K562 (cell line): ENCODE measurements at regions not wholly inside any gene's neighbourhood (a gene's known extent, or its start where the extent isn't known, plus 50 kb on each side); places are given as distances from the start of the nearest gene placed in this dataset.

ENCODE experiments used
- ATAC-seq: fragments of 200-7000 bp; cut with Tn5 transposase; 3 replicates; pipeline ENCODE4 v1.9.1; 2020; ENCODE audit warnings: moderate library complexity
- BruUV-seq: library from RNA; stranded (reverse); fragments of 400-500 nt; replicated peaks from 2 replicates; lab custom pipeline; 2021; lab: Mats Ljungman, UMichigan
- CTCF ChIA-PET: fragments of 300-600 bp; formaldehyde crosslinking; extraction: SDS; loops from one replicate; lab custom pipeline; 2021; ENCODE audit warnings: low intra/inter-chr PET ratio; lab: Yijun Ruan, JAX
- POLR2A ChIA-PET: fragments of 300-600, 350-650 bp; sonication (Branson Sonifier 250); formaldehyde crosslinking; extraction: SDS; loops from one replicate; lab custom pipeline; 2021; ENCODE audit warnings: antibody characterized with exemption, inconsistent platforms; lab: Yijun Ruan, JAX
- DNase-seq, 4 experiments: peaks; one replicate each; pipeline versions ENCODE4 v3.0.0 to v3.0.0-alpha.2; 2011 to 2018; ENCODE audit warnings: low spot score in 3 of 4, mixed read lengths in 3 of 4; ENCODE audit errors: extremely low read depth in 1 of 4
- FAIRE-seq: peaks from 2 replicates; lab custom pipeline; 2011; peaks lifted over from hg19 to GRCh38; lab: Jason Lieb, UNC
- H2AFZ ChIP-seq: 2 replicates; pipeline ENCODE4 v1.6.0; 2011; ENCODE audit warnings: low read depth, low read length, control low read depth, inconsistent platforms
- H3K27ac ChIP-seq: fragments of 200-600 bp; 3 replicates; pipeline ENCODE4 v1.8.0; 2011; ENCODE audit warnings: low read depth, mild to moderate bottlenecking, control low read depth, inconsistent platforms, low read length, moderate library complexity, mixed read lengths; ENCODE audit errors: extremely low read depth
- H3K27me3 ChIP-seq, 2 experiments: fragments of 300-600 bp in 1 of 2; 2 replicates in 1 of 2; 3 replicates in 1 of 2; pipeline versions ENCODE4 v1.6.0 to v1.8.0; 2011; ENCODE audit warnings: inconsistent platforms in 2 of 2, low read length in 2 of 2, mild to moderate bottlenecking in 1 of 2, mixed read lengths in 1 of 2, moderate library complexity in 1 of 2; ENCODE audit not compliant: control insufficient read depth in 2 of 2, insufficient read depth in 2 of 2
- H3K36me3 ChIP-seq: fragments of 300-600 bp; 3 replicates; pipeline ENCODE4 v1.8.0; 2011; ENCODE audit warnings: mild to moderate bottlenecking, low read length, inconsistent platforms; ENCODE audit not compliant: control insufficient read depth, insufficient read depth
- H3K4me1 ChIP-seq, 2 experiments: fragments of 200-600 bp in 1 of 2; replicated peaks in 1 of 2; 2 replicates in 1 of 2; 3 replicates in 1 of 2; pipeline versions ENCODE4 v1.5.1 to v1.8.0; 2011; ENCODE audit warnings: inconsistent platforms in 2 of 2, low read length in 2 of 2, mild to moderate bottlenecking in 1 of 2, mixed read lengths in 1 of 2, moderate library complexity in 1 of 2; ENCODE audit not compliant: control insufficient read depth in 2 of 2, insufficient read depth in 2 of 2
- H3K4me2 ChIP-seq: 2 replicates; pipeline ENCODE4 v1.6.1; 2011; ENCODE audit warnings: low read length, control low read depth, inconsistent platforms, mixed read lengths; ENCODE audit not compliant: insufficient read depth
- H3K4me3 ChIP-seq: fragments of 200-600 bp; sonication (generic), shearing (Covaris generic); 2 replicates; pipeline ENCODE4 v1.5.1; 2016; ENCODE audit warnings: control low read depth, inconsistent platforms
- H3K79me2 ChIP-seq: fragments of 200-600 bp; 3 replicates; pipeline ENCODE4 v1.8.0; 2011; ENCODE audit warnings: low read length, inconsistent platforms; ENCODE audit not compliant: control insufficient read depth, insufficient read depth
- H3K9ac ChIP-seq, 2 experiments: 2 replicates each; pipeline versions ENCODE4 v1.6.0 to v1.6.1; 2011; ENCODE audit warnings: low read depth in 2 of 2, low read length in 2 of 2, control low read depth in 1 of 2, inconsistent platforms in 1 of 2, mild to moderate bottlenecking in 1 of 2, mixed read lengths in 1 of 2; ENCODE audit not compliant: insufficient read depth in 1 of 2
- H3K9me1 ChIP-seq: one replicate; pipeline ENCODE4 v1.6.0; 2011; ENCODE audit warnings: inconsistent platforms, mild to moderate bottlenecking, low read length, moderate library complexity; ENCODE audit not compliant: control insufficient read depth, insufficient read depth
- H3K9me3 ChIP-seq: replicated peaks from 2 replicates; pipeline ENCODE4 v1.5.1; 2011; ENCODE audit warnings: low read depth, low read length, inconsistent platforms; ENCODE audit not compliant: control insufficient read depth, insufficient read depth
- H4K20me1 ChIP-seq: replicated peaks from 2 replicates; pipeline ENCODE4 v1.6.1; 2011; ENCODE audit warnings: low read length, inconsistent platforms, mixed read lengths; ENCODE audit not compliant: control insufficient read depth, insufficient read depth
- CBX2 ChIP-seq: fragments of 200-600 bp; sonication (generic); IDR thresholded peaks from one replicate; pipeline ENCODE4 v1.6.1; 2012; ENCODE audit warnings: mild to moderate bottlenecking, low read length, inconsistent platforms; ENCODE audit not compliant: insufficient read depth, poor library complexity, severe bottlenecking
- CREB1 ChIP-seq, 2 experiments: sonication (generic) in 1 of 2; formaldehyde crosslinking in 1 of 2; IDR thresholded peaks; 2 replicates each; pipeline versions ENCODE4 v1.6.1 to v1.8.0; 2012 to 2022; ENCODE audit warnings: inconsistent platforms in 1 of 2, mild to moderate bottlenecking in 1 of 2, missing genetic modification reagents in 1 of 2, moderate library complexity in 1 of 2
- EGR1 ChIP-seq: fragments of 450-650 bp; conservative IDR thresholded peaks from 2 replicates; pipeline ENCODE4 v1.6.1; 2017; ENCODE audit warnings: mild to moderate bottlenecking
- FOS ChIP-seq: IDR thresholded peaks from 3 replicates; pipeline ENCODE4 v1.6.1; 2011; ENCODE audit not compliant: insufficient read length; ENCODE audit errors: extremely low read depth
- HEY1 ChIP-seq: fragments of 250-450 bp; sonication (Bioruptor Pico); IDR thresholded peaks from 2 replicates; pipeline ENCODE4 v1.5.0; 2020; ENCODE audit warnings: mild to moderate bottlenecking, moderate library complexity, borderline replicate concordance
- SMAD1 ChIP-seq: fragments of 150-350 bp; IDR thresholded peaks from 2 replicates; pipeline ENCODE4 v1.6.1; 2014; ENCODE audit warnings: low read length, low read depth; ENCODE audit not compliant: partially characterized antibody
- WGBS: fragments of 100-300 bp; shearing (Covaris generic); methylation state at CpG from one replicate; pipeline ENCODE4 v1.1.6; 2016; ENCODE audit warnings: low coverage, mixed read lengths; ENCODE audit not compliant: insufficient coverage; ENCODE audit errors: missing lambda C conversion rate; 5-methylcytosine and 5-hydroxymethylcytosine counted together
- in situ Hi-C: fragments of 300-500 bp; cut with MboI; formaldehyde crosslinking; loops from 4 replicates; pipeline ENCODE4 v1.15.0; 2018; ENCODE audit warnings: inconsistent platforms, mixed read lengths
- intact Hi-C: fragments of 100-400 bp; cut with micrococcal nuclease; formaldehyde crosslinking; loops from 2 replicates; pipeline ENCODE4 v1.14.2; 2022
- TF ChIP-seq, protein P1 (sequence below): fragments of 250-450 bp; sonication (Bioruptor Pico); IDR thresholded peaks from 2 replicates; pipeline ENCODE4 v1.8.0; 2022; ENCODE audit warnings: inconsistent platforms
- TF ChIP-seq, protein P2 (sequence below), 2 experiments: IDR thresholded peaks in 1 of 2; conservative IDR thresholded peaks in 1 of 2; 2 replicates each; pipeline ENCODE4 v1.6.1; 2016; ENCODE audit warnings: low read depth in 2 of 2, mild to moderate bottlenecking in 1 of 2, missing compliant biosample characterization in 1 of 2, missing genetic modification characterization in 1 of 2, moderate library complexity in 1 of 2
- TF ChIP-seq, protein P3 (sequence below): fragments of 450-650 bp; IDR thresholded peaks from 2 replicates; pipeline ENCODE4 v1.6.1; 2016; ENCODE audit warnings: mild to moderate bottlenecking
- TF ChIP-seq, protein P4 (sequence below): fragments of 450-650 bp; IDR thresholded peaks from 2 replicates; pipeline ENCODE4 v1.6.1; 2018; ENCODE audit warnings: mild to moderate bottlenecking, low read depth; ENCODE audit not compliant: partially characterized antibody

DNA sequence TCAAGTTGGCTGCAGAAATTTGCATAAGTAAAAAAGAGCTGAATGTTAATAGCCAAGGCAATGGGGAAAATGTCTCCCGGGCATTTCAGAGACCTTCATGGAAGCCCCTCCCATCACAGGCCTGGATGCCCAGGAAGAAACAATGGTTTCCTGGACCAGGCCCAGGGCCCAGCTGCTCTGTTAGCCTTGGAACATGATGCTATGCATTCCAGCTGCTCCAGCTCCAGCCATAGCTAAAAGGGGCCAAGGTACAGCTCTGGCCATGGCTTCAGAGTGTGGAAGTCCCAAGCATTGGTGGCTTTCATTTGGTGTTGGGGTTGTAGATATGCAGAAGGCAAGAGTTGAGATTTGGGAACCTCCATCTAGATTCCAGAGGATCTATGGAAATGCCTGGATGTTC lies 508.3 kb downstream of the SPRY1 start:
- Histone ChIP-seq H3K79me2 (no peaks in the 10 kb centered on the region), H2AFZ (no peak overlapping the region), H3K27ac (no peak overlapping the region), H3K36me3 (no peaks in the 10 kb centered on the region), H4K20me1 (no peaks in the 10 kb centered on the region), H3K9me3 (no peaks in the 10 kb centered on the region), H3K4me3 (no peak overlapping the region), H3K4me2 (no peak overlapping the region), H3K27me3 (no peaks in the 10 kb centered on the region), H3K4me1 (no peaks in the 10 kb centered on the region)
- DNase-seq (no peak), FAIRE-seq (no peak), ATAC-seq (no peak)
- intact Hi-C loops = no loop called here
- in situ Hi-C loops = no loop called here
- ChIA-PET POLR2A (no interaction called here), CTCF (interaction anchor here (0.6 kb wide), 1 partner anchor 48 kb away, joined by 3 read pairs; no protein-coding TSS in a partner anchor)
- WGBS = 8% methylated on average over 1 of the region's 1 CpG
- no TSS peak for BruUV-seq
- TF ChIP-seq CBX2 = no peak
- TF ChIP-seq, protein P1, sequence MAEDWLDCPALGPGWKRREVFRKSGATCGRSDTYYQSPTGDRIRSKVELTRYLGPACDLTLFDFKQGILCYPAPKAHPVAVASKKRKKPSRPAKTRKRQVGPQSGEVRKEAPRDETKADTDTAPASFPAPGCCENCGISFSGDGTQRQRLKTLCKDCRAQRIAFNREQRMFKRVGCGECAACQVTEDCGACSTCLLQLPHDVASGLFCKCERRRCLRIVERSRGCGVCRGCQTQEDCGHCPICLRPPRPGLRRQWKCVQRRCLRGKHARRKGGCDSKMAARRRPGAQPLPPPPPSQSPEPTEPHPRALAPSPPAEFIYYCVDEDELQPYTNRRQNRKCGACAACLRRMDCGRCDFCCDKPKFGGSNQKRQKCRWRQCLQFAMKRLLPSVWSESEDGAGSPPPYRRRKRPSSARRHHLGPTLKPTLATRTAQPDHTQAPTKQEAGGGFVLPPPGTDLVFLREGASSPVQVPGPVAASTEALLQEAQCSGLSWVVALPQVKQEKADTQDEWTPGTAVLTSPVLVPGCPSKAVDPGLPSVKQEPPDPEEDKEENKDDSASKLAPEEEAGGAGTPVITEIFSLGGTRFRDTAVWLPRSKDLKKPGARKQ = no peak
- TF ChIP-seq, protein P2, sequence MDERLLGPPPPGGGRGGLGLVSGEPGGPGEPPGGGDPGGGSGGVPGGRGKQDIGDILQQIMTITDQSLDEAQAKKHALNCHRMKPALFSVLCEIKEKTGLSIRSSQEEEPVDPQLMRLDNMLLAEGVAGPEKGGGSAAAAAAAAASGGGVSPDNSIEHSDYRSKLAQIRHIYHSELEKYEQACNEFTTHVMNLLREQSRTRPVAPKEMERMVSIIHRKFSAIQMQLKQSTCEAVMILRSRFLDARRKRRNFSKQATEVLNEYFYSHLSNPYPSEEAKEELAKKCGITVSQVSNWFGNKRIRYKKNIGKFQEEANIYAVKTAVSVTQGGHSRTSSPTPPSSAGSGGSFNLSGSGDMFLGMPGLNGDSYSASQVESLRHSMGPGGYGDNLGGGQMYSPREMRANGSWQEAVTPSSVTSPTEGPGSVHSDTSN (CRISPR knock-in tag; IDR thresholded peaks at IDR 0.05; ENCODE audit: low read depth) = no peak
- TF ChIP-seq, protein P2 (tag; conservative IDR thresholded peaks at IDR 0.05; ENCODE audit: low read depth) = no peak
- TF ChIP-seq, protein P3, sequence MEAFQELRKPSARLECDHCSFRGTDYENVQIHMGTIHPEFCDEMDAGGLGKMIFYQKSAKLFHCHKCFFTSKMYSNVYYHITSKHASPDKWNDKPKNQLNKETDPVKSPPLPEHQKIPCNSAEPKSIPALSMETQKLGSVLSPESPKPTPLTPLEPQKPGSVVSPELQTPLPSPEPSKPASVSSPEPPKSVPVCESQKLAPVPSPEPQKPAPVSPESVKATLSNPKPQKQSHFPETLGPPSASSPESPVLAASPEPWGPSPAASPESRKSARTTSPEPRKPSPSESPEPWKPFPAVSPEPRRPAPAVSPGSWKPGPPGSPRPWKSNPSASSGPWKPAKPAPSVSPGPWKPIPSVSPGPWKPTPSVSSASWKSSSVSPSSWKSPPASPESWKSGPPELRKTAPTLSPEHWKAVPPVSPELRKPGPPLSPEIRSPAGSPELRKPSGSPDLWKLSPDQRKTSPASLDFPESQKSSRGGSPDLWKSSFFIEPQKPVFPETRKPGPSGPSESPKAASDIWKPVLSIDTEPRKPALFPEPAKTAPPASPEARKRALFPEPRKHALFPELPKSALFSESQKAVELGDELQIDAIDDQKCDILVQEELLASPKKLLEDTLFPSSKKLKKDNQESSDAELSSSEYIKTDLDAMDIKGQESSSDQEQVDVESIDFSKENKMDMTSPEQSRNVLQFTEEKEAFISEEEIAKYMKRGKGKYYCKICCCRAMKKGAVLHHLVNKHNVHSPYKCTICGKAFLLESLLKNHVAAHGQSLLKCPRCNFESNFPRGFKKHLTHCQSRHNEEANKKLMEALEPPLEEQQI = no peak
- no peak for TF ChIP-seq CREB1 (IDR thresholded peaks at IDR 0.05)
- no peak for TF ChIP-seq CREB1 (CRISPR knock-in tag; IDR thresholded peaks at IDR 0.05)
- no peak for TF ChIP-seq SMAD1
- TF ChIP-seq, protein P4, sequence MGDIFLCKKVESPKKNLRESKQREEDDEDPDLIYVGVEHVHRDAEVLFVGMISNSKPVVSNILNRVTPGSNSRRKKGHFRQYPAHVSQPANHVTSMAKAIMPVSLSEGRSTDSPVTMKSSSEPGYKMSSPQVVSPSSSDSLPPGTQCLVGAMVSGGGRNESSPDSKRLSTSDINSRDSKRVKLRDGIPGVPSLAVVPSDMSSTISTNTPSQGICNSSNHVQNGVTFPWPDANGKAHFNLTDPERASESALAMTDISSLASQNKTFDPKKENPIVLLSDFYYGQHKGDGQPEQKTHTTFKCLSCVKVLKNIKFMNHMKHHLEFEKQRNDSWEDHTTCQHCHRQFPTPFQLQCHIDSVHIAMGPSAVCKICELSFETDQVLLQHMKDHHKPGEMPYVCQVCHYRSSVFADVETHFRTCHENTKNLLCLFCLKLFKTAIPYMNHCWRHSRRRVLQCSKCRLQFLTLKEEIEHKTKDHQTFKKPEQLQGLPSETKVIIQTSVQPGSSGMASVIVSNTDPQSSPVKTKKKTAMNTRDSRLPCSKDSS = no peak
- TF ChIP-seq EGR1 = no peak
- TF ChIP-seq FOS = no peak
- no peak for TF ChIP-seq HEY1 (CRISPR knock-in tag)
- TF ChIP-seq, all 486 proteins: peak for 0
- H3K9ac ChIP-seq = no peak overlapping the region
- no peaks in the 10 kb centered on the region for H3K9me1 ChIP-seq
